ENCODE measurements at regions not wholly inside any gene's neighbourhood (a gene's known extent, or its start where the extent isn't known, plus 50 kb on each side); places are given as distances from the start of the nearest gene placed in this dataset.

DNA sequence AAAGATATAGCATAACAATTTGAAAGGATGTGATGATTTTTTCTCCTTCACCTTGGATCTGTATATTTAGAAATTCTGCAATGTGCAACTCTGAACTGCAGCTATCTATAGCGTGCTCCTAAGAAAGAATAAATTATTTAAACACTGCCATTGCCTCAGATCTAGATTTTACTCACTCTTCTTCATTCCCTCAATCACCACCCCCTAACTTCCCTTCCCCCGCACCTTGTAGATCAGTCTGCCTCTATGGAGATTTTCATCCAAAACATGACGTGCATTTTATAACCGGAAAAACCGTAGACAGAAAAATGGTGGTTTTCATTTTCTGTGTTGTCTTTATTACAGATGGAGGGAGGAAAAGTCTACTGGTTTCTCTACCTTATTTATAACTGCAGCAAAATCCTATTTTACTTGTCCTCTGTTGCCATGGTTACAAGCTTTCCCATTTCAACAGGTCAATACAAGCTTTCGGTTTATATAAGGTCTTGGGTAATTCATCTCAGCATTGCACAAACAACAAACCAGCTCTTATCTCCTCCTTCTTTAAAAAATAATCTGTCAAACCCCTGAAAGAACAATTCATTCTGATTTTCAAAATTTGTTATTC is 480.0 kb downstream of the TAF11L14 start:
- DNase-seq (ENCODE audit: low read depth in 1 of 2, low spot score in 2 of 2) (no peak), FAIRE-seq (no peak)
- Histone ChIP-seq H2AK5ac (ENCODE audit: low read depth, low read length) (no peak overlapping the region), H3K79me2 (ENCODE audit: control insufficient read depth in 1 of 2, insufficient read depth in 2 of 2, low read length in 2 of 2) (no peaks in the 10 kb centered on the region), H3K27me3 (replicated peaks in 1 of 4; ENCODE audit: control insufficient read depth in 3 of 4, extremely low read depth in 1 of 4, insufficient read depth in 3 of 4, low read length in 3 of 4) (no peaks in the 10 kb centered on the region), H3K9ac (replicated peaks in 1 of 4; ENCODE audit: extremely low read depth in 1 of 4, low read depth in 3 of 4, low read length in 3 of 4) (no peak overlapping the region), H3K23me2 (ENCODE audit: low read depth, low read length) (no peaks in the 10 kb centered on the region), H2BK5ac (ENCODE audit: low read depth, low read length) (no peak overlapping the region), H3K36me3 (ENCODE audit: control insufficient read depth in 2 of 4, insufficient read depth in 4 of 4, low read length in 3 of 4) (no peaks in the 10 kb centered on the region), H2BK20ac (ENCODE audit: low read length) (no peak overlapping the region), H3K4me2 (ENCODE audit: insufficient read depth in 1 of 2, low read depth in 2 of 2, low read length in 2 of 2) (no peak overlapping the region), H3K56ac (replicated peaks; ENCODE audit: insufficient read length, low read depth, low read length) (no peak overlapping the region), H3K18ac (ENCODE audit: extremely low read depth, low read length) (no peak overlapping the region), H4K20me1 (replicated peaks in 1 of 2; ENCODE audit: control insufficient read depth in 1 of 2, insufficient read depth in 2 of 2, low read length in 2 of 2) (no peaks in the 10 kb centered on the region), H3K4me1 (replicated peaks in 1 of 4; ENCODE audit: control insufficient read depth in 3 of 4, insufficient read depth in 4 of 4, low read length in 3 of 4) (peaks cover 0 to 9% (median 2%) of the 10 kb centered on the region in 4 experiments; a peak in 5 of 7 replicates), H3K4ac (replicated peaks; ENCODE audit: insufficient read length, low read depth, low read length) (no peak overlapping the region), H4K91ac (replicated peaks; ENCODE audit: insufficient read length, low read length) (no peak overlapping the region), H3K27ac (ENCODE audit: low read depth, low read length) (no peak overlapping the region), H4K5ac (ENCODE audit: insufficient read length, low read depth, low read length) (no peak overlapping the region), H3K14ac (ENCODE audit: insufficient read length) (no peak overlapping the region), H2BK120ac (replicated peaks; ENCODE audit: low read depth, low read length) (no peak overlapping the region), H3K23ac (ENCODE audit: insufficient read length) (no peak overlapping the region), H3K9me3 (ENCODE audit: insufficient read depth in 2 of 2, low read depth in 1 of 2, low read length in 1 of 2) (no peaks in the 10 kb centered on the region), H3K4me3 (ENCODE audit: extremely low read depth in 1 of 4, insufficient read depth in 2 of 4, low read depth in 3 of 4, low read length in 4 of 4) (no peak overlapping the region), H2BK12ac (ENCODE audit: low read depth, low read length) (no peak overlapping the region), H4K8ac (ENCODE audit: extremely low read depth, insufficient read depth, low read length) (no peak overlapping the region), H3K79me1 (ENCODE audit: low read depth, low read length) (no peaks in the 10 kb centered on the region), H2AFZ (ENCODE audit: low read length) (no peak overlapping the region), H2BK15ac (ENCODE audit: low read length) (no peak overlapping the region)
- 90 to 100% methylated on average over 1 to 6 of the region's 6 CpGs for WGBS, 2 experiments (ENCODE audit: extremely low coverage in 1 of 2, insufficient coverage in 1 of 2, insufficient read length in 1 of 2, insufficient replicate concordance in 2 of 2, low coverage in 1 of 2, low lambda C conversion rate in 2 of 2, missing lambda C conversion rate in 1 of 2)
- no peak for TF ChIP-seq PHF8 (conservative IDR thresholded peaks at IDR 0.05; ENCODE audit: low read depth, low read length)
- no peak for TF ChIP-seq JUND (IDR thresholded peaks at IDR 0.05; ENCODE audit: low read length)
- no peak for TF ChIP-seq KDM1A (IDR thresholded peaks at IDR 0.05; ENCODE audit: borderline replicate concordance, low read length)
- no peak for TF ChIP-seq YY1 (IDR thresholded peaks at IDR 0.05; ENCODE audit: low read depth, low read length)
- TF ChIP-seq TAF7 (optimal IDR thresholded peaks at IDR 0.05; ENCODE audit: borderline replicate concordance, low read depth, low read length): no peak
- no peak for TF ChIP-seq BACH1 (IDR thresholded peaks at IDR 0.05; ENCODE audit: low read length)
- TF ChIP-seq, protein P1, sequence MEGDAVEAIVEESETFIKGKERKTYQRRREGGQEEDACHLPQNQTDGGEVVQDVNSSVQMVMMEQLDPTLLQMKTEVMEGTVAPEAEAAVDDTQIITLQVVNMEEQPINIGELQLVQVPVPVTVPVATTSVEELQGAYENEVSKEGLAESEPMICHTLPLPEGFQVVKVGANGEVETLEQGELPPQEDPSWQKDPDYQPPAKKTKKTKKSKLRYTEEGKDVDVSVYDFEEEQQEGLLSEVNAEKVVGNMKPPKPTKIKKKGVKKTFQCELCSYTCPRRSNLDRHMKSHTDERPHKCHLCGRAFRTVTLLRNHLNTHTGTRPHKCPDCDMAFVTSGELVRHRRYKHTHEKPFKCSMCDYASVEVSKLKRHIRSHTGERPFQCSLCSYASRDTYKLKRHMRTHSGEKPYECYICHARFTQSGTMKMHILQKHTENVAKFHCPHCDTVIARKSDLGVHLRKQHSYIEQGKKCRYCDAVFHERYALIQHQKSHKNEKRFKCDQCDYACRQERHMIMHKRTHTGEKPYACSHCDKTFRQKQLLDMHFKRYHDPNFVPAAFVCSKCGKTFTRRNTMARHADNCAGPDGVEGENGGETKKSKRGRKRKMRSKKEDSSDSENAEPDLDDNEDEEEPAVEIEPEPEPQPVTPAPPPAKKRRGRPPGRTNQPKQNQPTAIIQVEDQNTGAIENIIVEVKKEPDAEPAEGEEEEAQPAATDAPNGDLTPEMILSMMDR (IDR thresholded peaks at IDR 0.05; ENCODE audit: control extremely low read depth in 1 of 3, insufficient read depth in 1 of 3, low read depth in 1 of 3, low read length in 3 of 3): no peak
- TF ChIP-seq, protein P2, sequence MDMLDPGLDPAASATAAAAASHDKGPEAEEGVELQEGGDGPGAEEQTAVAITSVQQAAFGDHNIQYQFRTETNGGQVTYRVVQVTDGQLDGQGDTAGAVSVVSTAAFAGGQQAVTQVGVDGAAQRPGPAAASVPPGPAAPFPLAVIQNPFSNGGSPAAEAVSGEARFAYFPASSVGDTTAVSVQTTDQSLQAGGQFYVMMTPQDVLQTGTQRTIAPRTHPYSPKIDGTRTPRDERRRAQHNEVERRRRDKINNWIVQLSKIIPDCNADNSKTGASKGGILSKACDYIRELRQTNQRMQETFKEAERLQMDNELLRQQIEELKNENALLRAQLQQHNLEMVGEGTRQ (IDR thresholded peaks at IDR 0.05; ENCODE audit: low read length): no peak
- TF ChIP-seq RXRA (IDR thresholded peaks at IDR 0.05; ENCODE audit: insufficient read depth, low read depth, low read length): no peak
- TF ChIP-seq EGR1 (IDR thresholded peaks at IDR 0.05; ENCODE audit: borderline replicate concordance, low read depth, low read length): no peak
- POLR2A ChIA-PET (ENCODE audit: partially characterized antibody): no interaction called here
- CTCF ChIA-PET (ENCODE audit: partially characterized antibody): interaction anchor here (1.0 to 1.5 kb wide), 3 partner anchors 10 to 209 kb away, joined by 3 to 5 read pairs (median 4); no protein-coding TSS in a partner anchor

Measured in H1 (cell line).